ENCODE measurements at regions not wholly inside any gene's neighbourhood (a gene's known extent, or its start where the extent isn't known, plus 50 kb on each side); places are given as distances from the start of the nearest gene placed in this dataset.

- H3K9me3 ChIP-seq = no peaks in the 10 kb centered on the region
- peak; percentile 83 to 96 for ATAC-seq
- TF ChIP-seq POLR2A (IDR thresholded peaks at IDR 0.05) = no peak
- TF ChIP-seq, protein P1, sequence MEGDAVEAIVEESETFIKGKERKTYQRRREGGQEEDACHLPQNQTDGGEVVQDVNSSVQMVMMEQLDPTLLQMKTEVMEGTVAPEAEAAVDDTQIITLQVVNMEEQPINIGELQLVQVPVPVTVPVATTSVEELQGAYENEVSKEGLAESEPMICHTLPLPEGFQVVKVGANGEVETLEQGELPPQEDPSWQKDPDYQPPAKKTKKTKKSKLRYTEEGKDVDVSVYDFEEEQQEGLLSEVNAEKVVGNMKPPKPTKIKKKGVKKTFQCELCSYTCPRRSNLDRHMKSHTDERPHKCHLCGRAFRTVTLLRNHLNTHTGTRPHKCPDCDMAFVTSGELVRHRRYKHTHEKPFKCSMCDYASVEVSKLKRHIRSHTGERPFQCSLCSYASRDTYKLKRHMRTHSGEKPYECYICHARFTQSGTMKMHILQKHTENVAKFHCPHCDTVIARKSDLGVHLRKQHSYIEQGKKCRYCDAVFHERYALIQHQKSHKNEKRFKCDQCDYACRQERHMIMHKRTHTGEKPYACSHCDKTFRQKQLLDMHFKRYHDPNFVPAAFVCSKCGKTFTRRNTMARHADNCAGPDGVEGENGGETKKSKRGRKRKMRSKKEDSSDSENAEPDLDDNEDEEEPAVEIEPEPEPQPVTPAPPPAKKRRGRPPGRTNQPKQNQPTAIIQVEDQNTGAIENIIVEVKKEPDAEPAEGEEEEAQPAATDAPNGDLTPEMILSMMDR (IDR thresholded peaks at IDR 0.05 in 4 of 5, conservative IDR thresholded peaks at IDR 0.05 in 1 of 5) = no peak
- peaks cover 10 to 18% of the 10 kb centered on the region in 2 donors for H3K4me1 ChIP-seq
- DNase-seq = peak; percentile 13 to 78
- peak overlapping the region in 1 of 4 donors; percentile 23 for H3K4me3 ChIP-seq
- intact Hi-C loops (cut with DNase I; ENCODE audit: low total_unique reads) = loop anchor here (1.0 to 5.0 kb wide), 4 partner anchors 72 to 358 kb away; no protein-coding TSS in a partner anchor
- peak overlapping the region; percentile 59 to 80 (median 70) for H3K27ac ChIP-seq
- H3K36me3 ChIP-seq = no peaks in the 10 kb centered on the region
- H3K27me3 ChIP-seq = no peaks in the 10 kb centered on the region
- in situ Hi-C loops (cut with MboI; ENCODE audit: low sequenced_read_pairs in 4 of 4) = no loop called here
These were observed 78.9 kb upstream of the HEY2 start for GRCh38 chr6:125670568-125670967.

GRCh38 chr6:125671323-125671722 lies 78.1 kb upstream of the HEY2 start:
- no peaks in the 10 kb centered on the region for H3K9me3 ChIP-seq
- no peak for DNase-seq
- no peak for TF ChIP-seq POLR2A (IDR thresholded peaks at IDR 0.05)
- TF ChIP-seq, protein P1 (IDR thresholded peaks at IDR 0.05 in 4 of 5, conservative IDR thresholded peaks at IDR 0.05 in 1 of 5) = no peak
- no peak overlapping the region for H3K4me3 ChIP-seq
- H3K27me3 ChIP-seq = no peaks in the 10 kb centered on the region
- ATAC-seq = no peak
- peaks cover 10 to 23% of the 10 kb centered on the region in 2 donors for H3K4me1 ChIP-seq
- intact Hi-C loops (cut with DNase I; ENCODE audit: low total_unique reads) (loop anchor here (2.0 to 5.0 kb wide), 3 partner anchors 71 to 359 kb away; no protein-coding TSS in a partner anchor), in situ Hi-C loops (cut with MboI; ENCODE audit: low sequenced_read_pairs in 4 of 4) (no loop called here)
- H3K36me3 ChIP-seq = no peaks in the 10 kb centered on the region
- peak overlapping the region; percentile 59 to 80 (median 70) for H3K27ac ChIP-seq

GRCh38 chr6:125674230-125674629 lies 75.2 kb upstream of the HEY2 start:
- H3K27ac ChIP-seq = no peak overlapping the region
- intact Hi-C loops (cut with DNase I; ENCODE audit: low total_unique reads) (loop anchor here (5.0 kb wide), 1 partner anchor 362 kb away; no protein-coding TSS in a partner anchor), in situ Hi-C loops (cut with MboI; ENCODE audit: low sequenced_read_pairs in 4 of 4) (no loop called here)
- no peaks in the 10 kb centered on the region for H3K36me3 ChIP-seq
- peaks cover 10 to 23% of the 10 kb centered on the region in 2 donors for H3K4me1 ChIP-seq
- no peaks in the 10 kb centered on the region for H3K27me3 ChIP-seq
- H3K9me3 ChIP-seq = no peaks in the 10 kb centered on the region
- no peak overlapping the region for H3K4me3 ChIP-seq
- ATAC-seq (no peak), DNase-seq (no peak)
- TF ChIP-seq, protein P1 (IDR thresholded peaks at IDR 0.05 in 4 of 5, conservative IDR thresholded peaks at IDR 0.05 in 1 of 5) = no peak
- TF ChIP-seq POLR2A (IDR thresholded peaks at IDR 0.05) = no peak

DNA sequence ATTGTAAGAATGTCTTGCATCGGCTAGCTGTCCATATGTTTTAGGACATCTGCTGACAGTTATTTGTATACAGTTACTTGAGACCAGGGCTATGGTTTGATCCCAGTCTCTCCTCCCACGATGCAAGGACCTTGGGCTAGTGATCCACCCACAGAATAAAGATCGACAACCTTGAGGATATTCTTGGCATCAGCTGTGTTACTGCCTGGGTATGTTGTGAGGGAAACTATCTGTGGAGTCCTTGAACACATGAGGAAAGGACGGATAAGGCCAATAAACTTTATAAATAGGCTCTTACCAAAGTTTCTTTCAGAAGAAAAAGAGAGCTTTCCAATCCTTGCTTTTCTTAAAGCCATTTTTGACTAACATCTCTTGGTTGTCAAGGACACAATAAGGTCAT lies 70.8 kb upstream of the HEY2 start:
- TF ChIP-seq, protein P1 (IDR thresholded peaks at IDR 0.05 in 4 of 5, conservative IDR thresholded peaks at IDR 0.05 in 1 of 5) = no peak
- TF ChIP-seq POLR2A (IDR thresholded peaks at IDR 0.05) = no peak
- intact Hi-C loops (cut with DNase I; ENCODE audit: low total_unique reads) = no loop called here

GRCh38 chr6:125679128-125679527 lies 70.3 kb upstream of the HEY2 start:
- H3K36me3 ChIP-seq = no peaks in the 10 kb centered on the region
- no peaks in the 10 kb centered on the region for H3K27me3 ChIP-seq
- H3K4me1 ChIP-seq = peaks cover 0 to 12% of the 10 kb centered on the region in 2 donors
- intact Hi-C loops (cut with DNase I; ENCODE audit: low total_unique reads) = no loop called here
- no peak overlapping the region for H3K4me3 ChIP-seq
- in situ Hi-C loops (cut with MboI; ENCODE audit: low sequenced_read_pairs in 4 of 4) = no loop called here
- no peak for DNase-seq
- no peaks in the 10 kb centered on the region for H3K9me3 ChIP-seq
- ATAC-seq = no peak
- H3K27ac ChIP-seq = no peak overlapping the region
- TF ChIP-seq, protein P1 (IDR thresholded peaks at IDR 0.05 in 4 of 5, conservative IDR thresholded peaks at IDR 0.05 in 1 of 5) = no peak
- TF ChIP-seq POLR2A (IDR thresholded peaks at IDR 0.05) = no peak

More for the DNA sequence above, 70.8 kb upstream of the HEY2 start:
- peaks cover 0 to 18% of the 10 kb centered on the region in 2 donors for H3K4me1 ChIP-seq
- no peak overlapping the region for H3K4me3 ChIP-seq
- no peaks in the 10 kb centered on the region for H3K27me3 ChIP-seq
- DNase-seq = no peak
- no peaks in the 10 kb centered on the region for H3K9me3 ChIP-seq
- no peak overlapping the region for H3K27ac ChIP-seq
- in situ Hi-C loops (cut with MboI; ENCODE audit: low sequenced_read_pairs in 4 of 4) = no loop called here
- ATAC-seq = no peak
- H3K36me3 ChIP-seq = no peaks in the 10 kb centered on the region
